Hypothalamus (tissue), 51 donors: ENCODE measurements at regions not wholly inside any gene's neighbourhood (a gene's known extent, or its start where the extent isn't known, plus 50 kb on each side); places are given as distances from the start of the nearest gene placed in this dataset.

Source experiments
- DNase-seq, 51 donors: peaks; one replicate each; lab custom pipeline; 2025; lab: John Stamatoyannopoulos, UW

DNA sequence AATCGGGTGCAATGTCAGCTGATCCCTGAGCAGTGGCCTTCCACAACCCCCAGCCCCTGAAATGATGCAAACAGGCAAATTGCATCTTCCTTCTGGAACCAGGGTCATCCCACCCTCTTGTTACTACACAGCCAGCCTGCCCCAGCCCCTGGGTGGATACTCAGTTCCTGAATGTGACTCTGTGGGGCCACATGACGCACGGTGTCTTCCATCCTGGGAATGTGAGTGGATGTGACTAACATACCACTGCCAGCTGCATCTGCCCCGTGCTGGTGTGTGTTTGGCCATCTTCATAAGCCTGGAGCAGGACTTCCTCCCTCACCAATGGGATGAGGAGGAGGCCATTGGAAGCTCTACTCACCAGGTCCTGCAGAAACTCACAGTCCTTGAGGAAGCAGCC lies 257.9 kb upstream of the ADAMTS16 start:
- no peak for DNase-seq

- DNase-seq = no peak
Measured at GRCh38 chr5:4883360-4883759, 256.8 kb upstream of the ADAMTS16 start.

GRCh38 chr5:4893063-4893744 lies 246.9 kb upstream of the ADAMTS16 start:
- DNase-seq = no peak

- no peak for DNase-seq
Measured at GRCh38 chr5:4896328-4896727, 243.8 kb upstream of the ADAMTS16 start.

DNA sequence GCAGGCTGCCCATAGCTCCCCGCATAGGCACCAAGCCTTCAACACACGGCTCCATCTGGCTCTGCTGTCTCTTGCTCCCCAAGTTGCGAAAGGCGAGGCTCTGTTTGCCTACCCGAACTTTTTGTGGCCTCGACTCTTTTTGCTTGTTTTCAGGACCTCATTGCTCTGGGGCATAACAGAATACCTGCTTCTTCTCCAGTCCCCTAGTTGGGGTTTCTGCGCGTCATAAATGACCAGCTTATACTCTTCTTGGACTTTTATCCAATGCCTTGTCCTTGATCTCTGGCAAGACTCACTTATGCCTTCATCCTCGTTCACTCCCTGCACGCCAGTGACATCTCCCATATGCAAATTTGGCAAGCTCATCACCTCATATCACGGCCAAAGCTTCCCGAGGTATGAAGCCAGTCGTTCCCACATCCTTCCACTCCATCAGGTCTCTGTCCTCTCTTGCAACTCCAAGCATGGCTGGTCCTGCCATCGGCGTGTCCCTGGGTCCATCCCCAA lies 238.8 kb upstream of the ADAMTS16 start:
- no peak for DNase-seq

GRCh38 chr5:4901924-4902323 lies 238.2 kb upstream of the ADAMTS16 start:
- DNase-seq = no peak

DNA sequence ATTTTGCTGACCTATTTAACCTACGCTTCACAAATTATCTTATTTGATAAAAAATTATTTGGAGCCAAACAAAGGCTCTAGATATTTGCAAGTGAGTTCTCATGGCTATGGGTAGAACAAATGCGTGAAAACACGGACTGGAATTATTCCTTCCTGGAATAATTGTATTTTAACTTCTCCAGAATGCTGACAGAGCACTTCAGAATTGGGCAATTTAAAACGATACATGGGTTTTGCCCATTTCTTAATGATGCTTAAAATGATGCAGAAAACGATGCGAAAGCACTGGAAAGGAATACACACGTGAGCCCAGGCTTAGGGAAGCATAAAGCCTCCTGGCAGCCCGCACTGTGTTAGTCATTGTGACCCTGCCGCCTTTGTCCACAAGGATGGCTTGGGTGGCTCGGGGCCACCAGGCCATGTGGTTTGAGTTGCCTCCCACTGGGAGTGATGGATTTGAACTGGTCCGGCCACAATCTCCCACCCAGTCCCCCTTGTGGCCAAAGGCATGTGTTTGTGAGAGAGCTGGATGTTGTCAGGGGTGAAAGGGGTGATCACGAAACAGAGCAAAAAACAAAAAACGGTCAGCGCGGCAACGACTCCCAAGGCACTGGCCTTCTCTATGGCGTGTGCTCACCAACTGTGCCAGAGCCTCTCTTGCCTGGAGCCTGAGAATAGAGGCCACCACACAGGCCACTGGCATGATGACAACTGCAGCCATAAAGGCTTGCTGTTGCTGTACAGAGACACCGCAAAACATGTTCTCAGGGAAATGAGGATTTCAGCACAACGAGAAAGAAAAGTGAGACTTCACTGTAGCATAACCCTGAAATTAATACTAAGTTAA lies 234.2 kb upstream of the ADAMTS16 start:
- peak in 19 of 51 donors; percentile 3 to 42 (median 12) for DNase-seq

DNA sequence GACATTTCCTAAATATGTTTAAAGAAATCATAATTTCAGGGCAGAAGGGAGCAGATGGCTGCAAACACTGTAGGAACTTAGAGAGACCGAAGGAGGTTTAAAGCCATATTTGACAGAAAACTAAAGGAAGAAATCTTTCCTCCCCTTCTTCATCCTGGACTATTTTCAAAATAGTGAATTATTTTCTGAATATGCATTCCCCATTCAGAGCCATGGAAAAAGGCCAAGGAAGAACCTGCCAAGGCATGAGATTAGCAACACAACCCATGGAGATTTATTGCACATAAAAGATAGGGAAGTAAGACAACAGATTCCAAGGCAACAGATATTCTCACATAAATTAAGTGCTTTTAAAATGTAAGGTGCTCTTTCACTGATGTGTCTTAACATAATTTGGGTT lies 233.3 kb upstream of the ADAMTS16 start:
- no peak for DNase-seq

DNA sequence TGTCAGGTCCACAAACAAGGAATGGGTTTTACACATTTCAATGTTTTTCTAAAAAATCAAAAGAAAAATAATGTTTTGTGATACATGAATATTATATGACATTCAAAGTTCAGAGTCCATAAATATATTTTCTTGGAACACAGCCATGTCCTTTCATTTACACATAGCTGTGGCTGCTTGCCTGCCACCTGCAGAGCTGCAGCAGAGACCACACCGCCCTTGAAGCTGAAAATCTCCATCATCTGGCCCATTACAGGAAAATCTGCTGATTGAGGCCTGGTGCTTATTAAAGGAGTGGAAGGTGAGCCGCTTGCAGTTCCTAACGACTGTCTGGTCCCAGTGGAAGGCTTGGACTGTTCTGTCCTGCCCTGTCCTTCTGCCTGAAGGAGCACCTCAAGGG lies 232.6 kb upstream of the ADAMTS16 start:
- no peak for DNase-seq

- DNase-seq = no peak
Measured at GRCh38 chr5:4909086-4909485, 231.0 kb upstream of the ADAMTS16 start.

DNA sequence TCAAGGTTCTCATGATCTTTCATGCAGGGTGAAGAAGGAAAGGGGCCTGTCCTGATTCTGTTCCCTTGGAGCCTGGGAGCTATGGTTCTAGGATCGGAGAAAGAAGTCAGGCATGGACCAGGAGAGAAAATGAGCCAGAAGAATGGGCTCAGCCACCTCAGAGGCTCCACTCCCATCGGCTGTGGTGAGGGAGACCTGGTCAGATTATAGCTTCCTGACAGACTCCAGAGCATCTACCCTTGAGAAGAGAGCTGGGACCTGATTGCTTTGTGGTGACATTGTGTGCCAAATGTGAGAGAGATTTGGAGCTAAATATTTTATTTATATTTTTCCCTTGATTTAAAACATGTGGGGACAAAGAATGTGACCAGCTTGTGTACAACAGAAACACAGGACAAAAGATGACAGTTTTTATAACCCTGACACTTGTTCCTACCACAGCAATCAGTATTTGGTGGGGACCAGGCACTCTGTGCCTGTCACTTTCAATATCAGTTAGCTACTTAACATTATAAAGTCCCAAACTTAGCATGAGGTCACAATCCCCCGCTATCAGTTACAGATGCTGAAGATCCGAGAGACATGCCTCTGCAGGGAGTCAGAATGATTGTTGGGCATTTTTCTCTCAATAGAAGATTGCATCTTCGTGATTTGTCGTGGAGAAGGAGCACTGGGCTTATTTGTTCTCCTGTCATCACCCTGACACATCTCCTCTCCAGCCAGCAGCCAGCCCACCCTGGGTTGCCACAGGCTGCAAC lies 228.3 kb upstream of the ADAMTS16 start:
- no peak for DNase-seq

DNA sequence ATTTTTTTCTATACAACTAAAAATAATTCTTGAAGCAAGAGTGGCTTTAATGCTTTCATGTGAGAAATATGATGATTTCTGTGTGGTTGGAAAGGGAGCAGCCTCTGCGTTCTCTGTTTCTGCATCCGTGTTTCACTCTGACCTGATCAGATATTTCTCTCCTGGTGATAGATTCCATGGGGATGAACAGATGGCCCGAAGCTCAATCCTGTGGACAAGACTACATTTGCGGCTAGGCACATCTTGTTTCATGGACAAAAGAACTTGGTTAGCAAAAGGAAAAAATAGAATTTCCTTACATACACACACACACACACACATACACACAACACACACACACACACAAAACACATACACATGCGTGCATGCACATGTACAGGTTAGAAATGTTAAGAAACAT lies 218.2 kb upstream of the ADAMTS16 start:
- no peak for DNase-seq

GRCh38 chr5:4924577-4924976 lies 215.6 kb upstream of the ADAMTS16 start:
- DNase-seq = no peak

GRCh38 chr5:4927097-4927496 lies 213.0 kb upstream of the ADAMTS16 start:
- DNase-seq = no peak

DNA sequence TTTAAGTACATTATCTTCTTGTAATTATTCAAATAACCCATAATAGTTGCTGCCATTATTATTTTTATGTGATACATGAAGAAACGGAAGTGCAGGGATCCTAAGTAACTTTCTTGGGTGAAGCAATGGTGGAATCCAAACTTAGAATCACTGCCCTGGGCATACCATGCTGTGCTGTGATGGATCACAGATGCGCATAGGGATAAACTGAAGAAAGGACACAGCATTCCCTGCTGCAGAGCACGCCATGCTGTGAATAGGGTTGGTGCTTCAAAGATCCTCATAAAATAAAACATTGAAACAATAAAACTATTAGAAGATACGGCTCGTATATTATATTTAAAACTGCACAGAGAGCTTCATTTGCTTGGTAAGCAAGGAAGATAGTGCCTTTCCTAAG lies 211.7 kb upstream of the ADAMTS16 start:
- no peak for DNase-seq

- DNase-seq = no peak
Measured at GRCh38 chr5:4929092-4929655, 211.0 kb upstream of the ADAMTS16 start.

DNA sequence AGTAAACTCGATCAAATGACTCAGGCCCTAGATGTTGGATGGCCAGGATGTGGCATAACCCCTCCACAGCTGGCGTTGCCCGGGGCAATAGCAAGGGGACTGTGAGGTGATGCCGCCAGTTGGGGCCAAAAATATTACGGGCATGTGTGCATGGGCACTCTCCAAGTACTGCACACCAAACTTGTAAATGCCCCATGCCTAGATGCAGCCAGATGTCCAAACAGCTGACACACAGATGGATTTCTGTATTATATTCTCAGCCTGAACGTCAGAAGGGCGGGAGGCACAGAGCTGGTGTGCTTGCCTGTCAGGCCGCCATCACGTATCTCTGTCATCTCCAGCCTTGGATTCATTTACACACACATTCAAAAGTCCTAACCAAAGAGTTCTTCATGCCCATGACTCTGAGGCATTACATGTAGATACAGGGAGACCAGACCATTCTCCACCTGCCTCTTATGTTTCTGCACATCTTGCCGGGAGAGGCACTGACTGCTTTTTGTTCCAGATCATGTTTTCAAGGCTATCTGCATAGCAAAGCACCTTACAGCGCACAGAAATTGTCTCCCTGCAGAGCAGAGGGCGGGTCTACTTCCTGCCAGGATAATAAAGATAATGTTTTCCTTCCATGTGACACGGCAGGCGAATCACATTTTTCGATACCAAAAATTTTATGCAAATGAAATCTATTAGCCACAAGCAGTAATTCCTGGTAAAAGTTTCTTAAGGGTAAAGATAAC lies 200.9 kb upstream of the ADAMTS16 start:
- no peak for DNase-seq

DNA sequence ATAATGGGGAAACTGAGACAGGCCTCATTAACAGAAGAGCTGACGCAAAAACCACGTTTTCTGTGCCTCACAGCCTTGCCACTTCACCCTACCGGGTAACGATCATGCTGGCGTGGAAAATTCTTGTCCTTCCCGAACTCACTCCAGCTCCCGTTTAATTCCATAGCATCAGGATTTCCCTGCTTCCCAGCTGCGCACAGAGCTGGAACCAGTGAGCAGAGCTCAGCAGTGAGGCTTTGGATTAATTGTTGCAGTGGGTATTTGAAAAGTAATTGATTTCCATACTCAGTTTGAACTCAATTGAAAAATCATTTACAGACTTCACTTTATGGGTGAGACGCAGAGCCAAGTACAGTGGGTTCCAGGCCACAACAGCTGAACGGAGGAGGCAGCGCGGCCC lies 199.0 kb upstream of the ADAMTS16 start:
- DNase-seq = no peak

DNA sequence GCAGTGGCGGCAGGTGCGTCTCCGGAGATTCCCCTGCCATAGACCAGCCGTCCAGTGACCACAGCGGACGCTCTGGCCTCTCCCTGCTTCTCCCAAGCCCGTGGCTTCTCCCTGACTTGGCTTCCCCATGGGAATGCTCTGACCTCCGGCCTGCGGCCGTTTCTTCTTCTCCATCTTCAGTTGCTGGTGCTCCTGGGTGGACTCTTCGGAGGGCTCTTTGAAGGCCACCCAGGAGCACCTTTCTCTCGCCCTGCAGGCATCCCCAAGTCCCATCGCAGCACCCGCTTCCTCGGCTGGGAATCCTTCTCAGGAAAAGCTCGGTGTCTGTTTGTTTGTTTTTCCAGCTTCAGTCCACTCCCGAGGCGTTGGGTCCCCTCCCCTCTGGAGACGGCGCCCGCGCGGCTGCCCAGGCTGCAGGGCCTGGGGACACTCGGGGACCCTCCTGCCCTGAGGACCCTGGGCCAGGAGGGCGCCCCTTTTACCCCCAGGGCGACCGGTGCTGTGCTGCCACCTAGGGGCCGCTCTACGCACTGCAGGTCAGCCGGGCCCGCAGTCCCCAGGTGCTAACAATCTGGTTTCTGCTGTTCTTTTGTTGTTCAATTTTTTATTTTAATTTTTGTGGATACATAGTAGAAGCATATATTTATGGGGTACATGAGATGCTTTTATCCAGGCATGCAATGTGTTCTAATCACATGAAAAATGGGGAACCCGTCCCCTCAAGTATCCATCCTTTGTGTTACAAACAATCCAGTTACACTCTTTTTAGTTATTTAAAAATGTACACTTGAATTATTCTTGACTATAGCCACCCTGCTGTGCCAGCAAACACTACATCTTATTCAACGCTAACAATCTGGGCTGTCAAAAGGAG lies 197.9 kb upstream of the ADAMTS16 start:
- peak in 6 of 51 donors; percentile 1 to 42 (median 14) for DNase-seq
